HepG2 (cell line): ENCODE measurements at regions not wholly inside any gene's neighbourhood (a gene's known extent, or its start where the extent isn't known, plus 50 kb on each side); places are given as distances from the start of the nearest gene placed in this dataset.

Experiments
- ATAC-seq: fragments of 200-7000 bp; cut with Tn5 transposase; 3 replicates; pipeline ENCODE4 v1.9.1; 2020; ENCODE audit warnings: mild to moderate bottlenecking, moderate library complexity
- BruUV-seq: library from RNA; stranded (reverse); fragments of 400-500 nt; replicated peaks from 2 replicates; lab custom pipeline; 2021; lab: Mats Ljungman, UMichigan
- CTCF ChIA-PET: fragments of 300-600 bp; formaldehyde crosslinking; extraction: SDS; loops from one replicate; lab custom pipeline; 2021; ENCODE audit warnings: low total read pairs, inconsistent platforms, low intra/inter-chr PET ratio; lab: Yijun Ruan, JAX
- POLR2A ChIA-PET: fragments of 350-600 bp; sonication (Branson Sonifier 250); formaldehyde crosslinking; loops from one replicate; lab custom pipeline; 2020; ENCODE audit warnings: antibody characterized with exemption, inconsistent platforms; lab: Yijun Ruan, JAX
- DNase-seq: peaks from one replicate; pipeline ENCODE4 v3.0.0-alpha.2; 2015; ENCODE audit warnings: low spot score
- FAIRE-seq: peaks from 3 replicates; lab custom pipeline; 2011; peaks lifted over from hg19 to GRCh38; lab: Jason Lieb, UNC
- H2AFZ ChIP-seq: one replicate; pipeline ENCODE4 v1.6.1; 2011; ENCODE audit warnings: low read length, inconsistent platforms
- H3K27ac ChIP-seq: fragments of 300-600 bp; 3 replicates; pipeline ENCODE4 v1.8.0; 2011; ENCODE audit warnings: mixed run types, mild to moderate bottlenecking, mixed read lengths, low read length, inconsistent platforms; ENCODE audit not compliant: insufficient read depth; ENCODE audit errors: extremely low read length
- H3K27me3 ChIP-seq, 2 experiments: fragments of 200-600 bp in 1 of 2; 2 replicates in 1 of 2; 3 replicates in 1 of 2; pipeline versions ENCODE4 v1.6.0 to v1.8.0; 2011; ENCODE audit warnings: low read length in 2 of 2, mild to moderate bottlenecking in 2 of 2, moderate library complexity in 2 of 2, inconsistent platforms in 1 of 2; ENCODE audit not compliant: insufficient read depth in 2 of 2, control insufficient read depth in 1 of 2
- H3K36me3 ChIP-seq, 2 experiments: fragments of 200-600 bp in 1 of 2; replicated peaks in 1 of 2; 2 replicates in 1 of 2; 3 replicates in 1 of 2; pipeline versions ENCODE4 v1.5.1 to v1.8.0; 2011; ENCODE audit warnings: low read length in 2 of 2, inconsistent platforms in 1 of 2; ENCODE audit not compliant: insufficient read depth in 2 of 2, control insufficient read depth in 1 of 2
- H3K4me1 ChIP-seq: 2 replicates; pipeline ENCODE4 v1.5.1; 2012; ENCODE audit warnings: low read length, inconsistent platforms; ENCODE audit not compliant: insufficient read depth
- H3K4me2 ChIP-seq: 2 replicates; pipeline ENCODE4 v1.6.0; 2011; ENCODE audit warnings: low read depth, low read length, inconsistent platforms
- H3K4me3 ChIP-seq, 3 experiments: fragments of 200-600 bp in 1 of 3; sonication (generic), shearing (Covaris generic) in 1 of 3; replicated peaks in 1 of 3; 2 replicates each; pipeline ENCODE4 v1.5.1; 2011 to 2016; ENCODE audit warnings: low read length in 3 of 3, inconsistent platforms in 2 of 3, low read depth in 2 of 3, mild to moderate bottlenecking in 2 of 3, control low read depth in 1 of 3, mixed read lengths in 1 of 3; ENCODE audit not compliant: insufficient read depth in 1 of 3
- H3K79me2 ChIP-seq: one replicate; pipeline ENCODE4 v1.6.1; 2011; ENCODE audit warnings: low read length, inconsistent platforms; ENCODE audit not compliant: insufficient read depth
- H3K9ac ChIP-seq: 2 replicates; pipeline ENCODE4 v1.6.0; 2011; ENCODE audit warnings: mild to moderate bottlenecking, low read depth, low read length, inconsistent platforms; ENCODE audit not compliant: insufficient read depth
- H3K9me3 ChIP-seq: 2 replicates; pipeline ENCODE4 v1.5.1; 2012; ENCODE audit warnings: mild to moderate bottlenecking, low read length
- H4K20me1 ChIP-seq: 2 replicates; pipeline ENCODE4 v1.6.0; 2011; ENCODE audit warnings: inconsistent platforms, mild to moderate bottlenecking, low read length, moderate library complexity; ENCODE audit not compliant: insufficient read depth
- GTF2F1 ChIP-seq: fragments of 150-350 bp; IDR thresholded peaks from 2 replicates; pipeline ENCODE4 v1.6.1; 2014; ENCODE audit warnings: low read length
- IRX3 ChIP-seq: sonication (generic); formaldehyde crosslinking; IDR thresholded peaks from 2 replicates; pipeline ENCODE4 v1.8.1; 2023; ENCODE audit warnings: mild to moderate bottlenecking, low read depth, missing genetic modification reagents, borderline replicate concordance
- PAF1 ChIP-seq: IDR thresholded peaks from 2 replicates; pipeline ENCODE4 v1.6.1; 2016; ENCODE audit warnings: missing genetic modification reagents, missing compliant biosample characterization
- PRMT3 ChIP-seq: sonication (generic); formaldehyde crosslinking; IDR thresholded peaks from 2 replicates; pipeline ENCODE4 v1.8.1; 2022; ENCODE audit warnings: low read depth, mild to moderate bottlenecking, moderate library complexity, missing genetic modification reagents, borderline replicate concordance
- ZC3H4 ChIP-seq: sonication (generic); formaldehyde crosslinking; IDR thresholded peaks from 2 replicates; pipeline ENCODE4 v1.4.0; 2020; ENCODE audit warnings: missing genetic modification reagents, borderline replicate concordance
- ZFP1 ChIP-seq: IDR thresholded peaks from 2 replicates; pipeline ENCODE4 v1.6.1; 2016
- ZNF570 ChIP-seq: sonication (generic); formaldehyde crosslinking; IDR thresholded peaks from 2 replicates; pipeline ENCODE4 v1.4.0; 2020; ENCODE audit warnings: mild to moderate bottlenecking, missing genetic modification reagents, borderline replicate concordance
- ZNF781 ChIP-seq: sonication (generic); formaldehyde crosslinking; IDR thresholded peaks from 2 replicates; pipeline ENCODE4 v1.5.1; 2020; ENCODE audit warnings: borderline replicate concordance, mild to moderate bottlenecking, missing genetic modification reagents; ENCODE audit errors: not compliant biosample characterization
- WGBS: methylation state at CpG from one replicate; pipeline ENCODE4 v1.1.6; 2017; ENCODE audit warnings: low lambda C conversion rate; 5-methylcytosine and 5-hydroxymethylcytosine counted together
- in situ Hi-C: cut with HindIII; loops from 2 replicates; pipeline ENCODE4 v1.10.0; 2017; ENCODE audit warnings: low pct_unique_long_range_greater_than_20kb; ENCODE audit not compliant: extremely low pct_ligation_motif_present
- intact Hi-C: fragments of 100-400 bp; cut with micrococcal nuclease; formaldehyde crosslinking; loops from one replicate; pipeline ENCODE4 v1.10.0; 2022; ENCODE audit not compliant: unreplicated experiment
- TF ChIP-seq, protein P1 (sequence below): sonication (generic); formaldehyde crosslinking; IDR thresholded peaks from 2 replicates; pipeline ENCODE4 v1.5.1; 2020; ENCODE audit warnings: missing genetic modification reagents, mild to moderate bottlenecking, borderline replicate concordance
- TF ChIP-seq, protein P2 (sequence below), 2 experiments: fragments of 450-650 bp in 1 of 2; sonication (generic) in 1 of 2; formaldehyde crosslinking in 1 of 2; IDR thresholded peaks; 2 replicates each; pipeline versions ENCODE4 v1.6.1 to v1.8.0; 2016 to 2022; ENCODE audit warnings: antibody characterized with exemption in 1 of 2, mild to moderate bottlenecking in 1 of 2, missing genetic modification reagents in 1 of 2

- intact Hi-C loops (no loop called here), in situ Hi-C loops (no loop called here)
- no peaks in the 10 kb centered on the region for H3K36me3 ChIP-seq
- no peak for ATAC-seq
- no peak for DNase-seq
- POLR2A ChIA-PET, result no interaction called here
- no peaks in the 10 kb centered on the region for H3K4me1 ChIP-seq
- H2AFZ ChIP-seq, result no peak overlapping the region
- H3K27me3 ChIP-seq, result peaks cover 3 to 39% of the 10 kb centered on the region in 2 experiments; a peak in 4 of 5 replicates
- no peak overlapping the region for H3K27ac ChIP-seq
- no peaks in the 10 kb centered on the region for H4K20me1 ChIP-seq
- CTCF ChIA-PET, result no interaction called here
- H3K4me2 ChIP-seq, result no peak overlapping the region
- WGBS, result 16% methylated on average over 8 of the region's 9 CpGs
- H3K9me3 ChIP-seq, result no peaks in the 10 kb centered on the region
- no peak overlapping the region for H3K9ac ChIP-seq
- no TSS peak for BruUV-seq
- FAIRE-seq, result no peak
- H3K4me3 ChIP-seq, result no peak overlapping the region
- H3K79me2 ChIP-seq, result no peaks in the 10 kb centered on the region
- no peak for TF ChIP-seq PAF1 (CRISPR knock-in tag)
- TF ChIP-seq PRMT3 (CRISPR knock-in tag), result no peak
- TF ChIP-seq IRX3 (CRISPR knock-in tag), result no peak
- no peak for TF ChIP-seq ZFP1 (CRISPR knock-in tag)
- TF ChIP-seq ZNF570 (CRISPR knock-in tag), result no peak
- TF ChIP-seq, protein P1, sequence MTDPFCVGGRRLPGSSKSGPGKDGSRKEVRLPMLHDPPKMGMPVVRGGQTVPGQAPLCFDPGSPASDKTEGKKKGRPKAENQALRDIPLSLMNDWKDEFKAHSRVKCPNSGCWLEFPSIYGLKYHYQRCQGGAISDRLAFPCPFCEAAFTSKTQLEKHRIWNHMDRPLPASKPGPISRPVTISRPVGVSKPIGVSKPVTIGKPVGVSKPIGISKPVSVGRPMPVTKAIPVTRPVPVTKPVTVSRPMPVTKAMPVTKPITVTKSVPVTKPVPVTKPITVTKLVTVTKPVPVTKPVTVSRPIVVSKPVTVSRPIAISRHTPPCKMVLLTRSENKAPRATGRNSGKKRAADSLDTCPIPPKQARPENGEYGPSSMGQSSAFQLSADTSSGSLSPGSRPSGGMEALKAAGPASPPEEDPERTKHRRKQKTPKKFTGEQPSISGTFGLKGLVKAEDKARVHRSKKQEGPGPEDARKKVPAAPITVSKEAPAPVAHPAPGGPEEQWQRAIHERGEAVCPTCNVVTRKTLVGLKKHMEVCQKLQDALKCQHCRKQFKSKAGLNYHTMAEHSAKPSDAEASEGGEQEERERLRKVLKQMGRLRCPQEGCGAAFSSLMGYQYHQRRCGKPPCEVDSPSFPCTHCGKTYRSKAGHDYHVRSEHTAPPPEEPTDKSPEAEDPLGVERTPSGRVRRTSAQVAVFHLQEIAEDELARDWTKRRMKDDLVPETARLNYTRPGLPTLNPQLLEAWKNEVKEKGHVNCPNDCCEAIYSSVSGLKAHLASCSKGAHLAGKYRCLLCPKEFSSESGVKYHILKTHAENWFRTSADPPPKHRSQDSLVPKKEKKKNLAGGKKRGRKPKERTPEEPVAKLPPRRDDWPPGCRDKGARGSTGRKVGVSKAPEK (CRISPR knock-in tag), result no peak
- TF ChIP-seq ZNF781 (CRISPR knock-in tag), result no peak
- TF ChIP-seq ZC3H4 (CRISPR knock-in tag), result no peak
- TF ChIP-seq, protein P2, sequence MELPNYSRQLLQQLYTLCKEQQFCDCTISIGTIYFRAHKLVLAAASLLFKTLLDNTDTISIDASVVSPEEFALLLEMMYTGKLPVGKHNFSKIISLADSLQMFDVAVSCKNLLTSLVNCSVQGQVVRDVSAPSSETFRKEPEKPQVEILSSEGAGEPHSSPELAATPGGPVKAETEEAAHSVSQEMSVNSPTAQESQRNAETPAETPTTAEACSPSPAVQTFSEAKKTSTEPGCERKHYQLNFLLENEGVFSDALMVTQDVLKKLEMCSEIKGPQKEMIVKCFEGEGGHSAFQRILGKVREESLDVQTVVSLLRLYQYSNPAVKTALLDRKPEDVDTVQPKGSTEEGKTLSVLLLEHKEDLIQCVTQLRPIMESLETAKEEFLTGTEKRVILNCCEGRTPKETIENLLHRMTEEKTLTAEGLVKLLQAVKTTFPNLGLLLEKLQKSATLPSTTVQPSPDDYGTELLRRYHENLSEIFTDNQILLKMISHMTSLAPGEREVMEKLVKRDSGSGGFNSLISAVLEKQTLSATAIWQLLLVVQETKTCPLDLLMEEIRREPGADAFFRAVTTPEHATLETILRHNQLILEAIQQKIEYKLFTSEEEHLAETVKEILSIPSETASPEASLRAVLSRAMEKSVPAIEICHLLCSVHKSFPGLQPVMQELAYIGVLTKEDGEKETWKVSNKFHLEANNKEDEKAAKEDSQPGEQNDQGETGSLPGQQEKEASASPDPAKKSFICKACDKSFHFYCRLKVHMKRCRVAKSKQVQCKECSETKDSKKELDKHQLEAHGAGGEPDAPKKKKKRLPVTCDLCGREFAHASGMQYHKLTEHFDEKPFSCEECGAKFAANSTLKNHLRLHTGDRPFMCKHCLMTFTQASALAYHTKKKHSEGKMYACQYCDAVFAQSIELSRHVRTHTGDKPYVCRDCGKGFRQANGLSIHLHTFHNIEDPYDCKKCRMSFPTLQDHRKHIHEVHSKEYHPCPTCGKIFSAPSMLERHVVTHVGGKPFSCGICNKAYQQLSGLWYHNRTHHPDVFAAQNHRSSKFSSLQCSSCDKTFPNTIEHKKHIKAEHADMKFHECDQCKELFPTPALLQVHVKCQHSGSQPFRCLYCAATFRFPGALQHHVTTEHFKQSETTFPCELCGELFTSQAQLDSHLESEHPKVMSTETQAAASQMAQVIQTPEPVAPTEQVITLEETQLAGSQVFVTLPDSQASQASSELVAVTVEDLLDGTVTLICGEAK (IDR thresholded peaks at IDR 0.05), result no peak
- TF ChIP-seq, protein P2 (CRISPR knock-in tag; IDR thresholded peaks at IDR 0.05), result no peak
- no peak for TF ChIP-seq GTF2F1
These were observed 83.7 kb upstream of the IRX4 start for GRCh38 chr5:1966461-1966860.
